Activated CD8-positive, alpha-beta memory T cell treated with anti-CD3 and anti-CD28 coated beads, Interleukin-2, amount 10 ng/mL, durations not matched to agents 7 days and 5 days (primary cell): ENCODE measurements at regions not wholly inside any gene's neighbourhood (a gene's known extent, or its start where the extent isn't known, plus 50 kb on each side); places are given as distances from the start of the nearest gene placed in this dataset.
"Not testable (repeated sequence)": the region's sequence is repeated elsewhere in the genome, so short reads cannot be mapped to it uniquely, and the experiment has no call there.

Experiments used
- ATAC-seq: fragments of 150-1000 bp; cut with Tn5 transposase; one replicate; pipeline ENCODE4 v1.10.0; 2021; ENCODE audit warnings: moderate library complexity
- CTCF ChIA-PET: fragments of 350-600 bp; sonication (Branson Sonifier 250); formaldehyde crosslinking; loops from one replicate; lab custom pipeline; 2021; ENCODE audit warnings: antibody characterized with exemption; lab: Charles Lee
- DNase-seq: peaks from one replicate; pipeline ENCODE4 v3.0.0-alpha.2; 2020
- H3K27ac Mint-ChIP-seq: one replicate; pipeline ENCODE4 v1.8.0; 2021; ENCODE audit warnings: mild to moderate bottlenecking, mixed read lengths
- H3K27me3 Mint-ChIP-seq: one replicate; pipeline ENCODE4 v1.8.0; 2021; ENCODE audit warnings: mixed read lengths
- H3K36me3 Mint-ChIP-seq: one replicate; pipeline ENCODE4 v1.8.0; 2021; ENCODE audit warnings: mild to moderate bottlenecking, mixed read lengths
- H3K4me1 Mint-ChIP-seq: one replicate; pipeline ENCODE4 v1.8.0; 2021; ENCODE audit warnings: mixed read lengths
- H3K4me3 Mint-ChIP-seq: one replicate; pipeline ENCODE4 v1.8.0; 2021; ENCODE audit warnings: mild to moderate bottlenecking, moderate library complexity, mixed read lengths
- H3K9me3 Mint-ChIP-seq: one replicate; pipeline ENCODE4 v1.8.0; 2022; ENCODE audit warnings: low read depth, mixed read lengths

- ATAC-seq, result no peak
- Mint-ChIP-seq H3K27me3 (no peaks in the 10 kb centered on the region), H3K4me3 (no peak overlapping the region), H3K4me1 (no peaks in the 10 kb centered on the region), H3K9me3 (no peaks in the 10 kb centered on the region), H3K27ac (no peak overlapping the region), H3K36me3 (no peaks in the 10 kb centered on the region)
- CTCF ChIA-PET, result interaction anchor here (1.0 kb wide), 1 partner anchor 742 kb away, joined by 3 read pairs; no protein-coding TSS in a partner anchor
- DNase-seq, result no peak
These were observed 69.6 kb upstream of the PNPLA4 start for GRCh38 chrX:7996851-7997250.

GRCh38 chrX:7996414-7996813, 69.2 kb upstream of the PNPLA4 start:
- Mint-ChIP-seq H3K4me1 (no peaks in the 10 kb centered on the region), H3K27me3 (no peaks in the 10 kb centered on the region), H3K27ac (no peak overlapping the region), H3K9me3 (no peaks in the 10 kb centered on the region), H3K36me3 (no peaks in the 10 kb centered on the region), H3K4me3 (no peak overlapping the region)
- CTCF ChIA-PET, result no interaction called here
- ATAC-seq (no peak), DNase-seq (peak; percentile 40)

- DNase-seq (no peak), ATAC-seq (no peak)
- H3K4me3 Mint-ChIP-seq, result no peak overlapping the region
- H3K36me3 Mint-ChIP-seq, result no peaks in the 10 kb centered on the region
- H3K9me3 Mint-ChIP-seq, result no peaks in the 10 kb centered on the region
- no peaks in the 10 kb centered on the region for H3K4me1 Mint-ChIP-seq
- CTCF ChIA-PET, result no interaction called here
- H3K27me3 Mint-ChIP-seq, result no peaks in the 10 kb centered on the region
- H3K27ac Mint-ChIP-seq, result no peak overlapping the region
These were observed 66.7 kb upstream of the PNPLA4 start for GRCh38 chrX:7993873-7994272.

- H3K36me3 Mint-ChIP-seq, H3K27ac Mint-ChIP-seq, ATAC-seq, H3K4me3 Mint-ChIP-seq, H3K27me3 Mint-ChIP-seq, CTCF ChIA-PET, DNase-seq, H3K9me3 Mint-ChIP-seq, H3K4me1 Mint-ChIP-seq: not testable (repeated sequence)
These were observed 61.0 kb upstream of the PNPLA4 start for GRCh38 chrX:7988013-7988759.

- DNase-seq, result no peak
- H3K27ac Mint-ChIP-seq, result no peak overlapping the region
- H3K27me3 Mint-ChIP-seq, result no peaks in the 10 kb centered on the region
- CTCF ChIA-PET, result no interaction called here
- ATAC-seq, result no peak
- no peak overlapping the region for H3K4me3 Mint-ChIP-seq
- H3K4me1 Mint-ChIP-seq, result no peaks in the 10 kb centered on the region
- no peaks in the 10 kb centered on the region for H3K36me3 Mint-ChIP-seq
- no peaks in the 10 kb centered on the region for H3K9me3 Mint-ChIP-seq
These were observed 60.2 kb upstream of the PNPLA4 start for GRCh38 chrX:7987160-7988012.

- H3K27ac Mint-ChIP-seq, H3K27me3 Mint-ChIP-seq, DNase-seq, CTCF ChIA-PET, ATAC-seq, H3K9me3 Mint-ChIP-seq, H3K4me3 Mint-ChIP-seq, H3K4me1 Mint-ChIP-seq, H3K36me3 Mint-ChIP-seq: not testable (repeated sequence)
These were observed 59.5 kb upstream of the PNPLA4 start for GRCh38 chrX:7986738-7987137.

- DNase-seq (no peak), ATAC-seq (no peak)
- CTCF ChIA-PET, result no interaction called here
- no peaks in the 10 kb centered on the region for H3K4me1 Mint-ChIP-seq
- no peaks in the 10 kb centered on the region for H3K27me3 Mint-ChIP-seq
- no peaks in the 10 kb centered on the region for H3K9me3 Mint-ChIP-seq
- no peak overlapping the region for H3K4me3 Mint-ChIP-seq
- H3K36me3 Mint-ChIP-seq, result no peaks in the 10 kb centered on the region
- no peak overlapping the region for H3K27ac Mint-ChIP-seq
These were observed 58.4 kb upstream of the PNPLA4 start for GRCh38 chrX:7985568-7985967.

GRCh38 chrX:7983581-7983980, 56.4 kb upstream of the PNPLA4 start:
- Mint-ChIP-seq H3K27me3 (no peaks in the 10 kb centered on the region), H3K27ac (no peak overlapping the region), H3K4me3 (no peak overlapping the region), H3K9me3 (no peaks in the 10 kb centered on the region), H3K4me1 (no peaks in the 10 kb centered on the region), H3K36me3 (no peaks in the 10 kb centered on the region)
- CTCF ChIA-PET, result no interaction called here
- ATAC-seq, result no peak
- DNase-seq, result no peak
